GM12872 (cell line): ENCODE measurements at regions not wholly inside any gene's neighbourhood (a gene's known extent, or its start where the extent isn't known, plus 50 kb on each side); places are given as distances from the start of the nearest gene placed in this dataset.

Source experiments
- TF ChIP-seq, protein P1 (sequence below): IDR thresholded peaks from 3 replicates; pipeline ENCODE4 v1.5.1; 2011; ENCODE audit warnings: low read depth, mild to moderate bottlenecking, low read length, moderate library complexity; ENCODE audit not compliant: insufficient read depth

DNA sequence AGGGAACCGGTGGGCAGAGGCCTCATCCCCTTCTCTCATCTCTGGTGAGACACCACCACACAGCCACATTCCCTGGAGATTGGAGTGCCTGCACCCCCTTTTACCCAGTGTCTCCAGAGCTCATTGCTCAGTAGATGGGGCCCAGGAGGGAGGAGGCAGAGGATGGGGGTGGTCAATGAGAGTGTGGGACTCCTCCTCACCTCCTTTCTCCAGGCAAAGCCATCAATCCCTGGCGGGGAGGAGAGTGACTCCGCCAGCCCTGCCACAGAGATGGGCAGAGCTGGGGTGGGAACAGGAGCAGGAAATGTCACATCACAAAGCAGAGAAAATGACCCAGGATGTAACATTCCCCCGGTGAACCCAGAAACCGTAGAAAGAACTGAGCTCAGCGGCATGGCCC lies 117.2 kb downstream of the MATN1 start:
- TF ChIP-seq, protein P1, sequence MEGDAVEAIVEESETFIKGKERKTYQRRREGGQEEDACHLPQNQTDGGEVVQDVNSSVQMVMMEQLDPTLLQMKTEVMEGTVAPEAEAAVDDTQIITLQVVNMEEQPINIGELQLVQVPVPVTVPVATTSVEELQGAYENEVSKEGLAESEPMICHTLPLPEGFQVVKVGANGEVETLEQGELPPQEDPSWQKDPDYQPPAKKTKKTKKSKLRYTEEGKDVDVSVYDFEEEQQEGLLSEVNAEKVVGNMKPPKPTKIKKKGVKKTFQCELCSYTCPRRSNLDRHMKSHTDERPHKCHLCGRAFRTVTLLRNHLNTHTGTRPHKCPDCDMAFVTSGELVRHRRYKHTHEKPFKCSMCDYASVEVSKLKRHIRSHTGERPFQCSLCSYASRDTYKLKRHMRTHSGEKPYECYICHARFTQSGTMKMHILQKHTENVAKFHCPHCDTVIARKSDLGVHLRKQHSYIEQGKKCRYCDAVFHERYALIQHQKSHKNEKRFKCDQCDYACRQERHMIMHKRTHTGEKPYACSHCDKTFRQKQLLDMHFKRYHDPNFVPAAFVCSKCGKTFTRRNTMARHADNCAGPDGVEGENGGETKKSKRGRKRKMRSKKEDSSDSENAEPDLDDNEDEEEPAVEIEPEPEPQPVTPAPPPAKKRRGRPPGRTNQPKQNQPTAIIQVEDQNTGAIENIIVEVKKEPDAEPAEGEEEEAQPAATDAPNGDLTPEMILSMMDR = no peak

DNA sequence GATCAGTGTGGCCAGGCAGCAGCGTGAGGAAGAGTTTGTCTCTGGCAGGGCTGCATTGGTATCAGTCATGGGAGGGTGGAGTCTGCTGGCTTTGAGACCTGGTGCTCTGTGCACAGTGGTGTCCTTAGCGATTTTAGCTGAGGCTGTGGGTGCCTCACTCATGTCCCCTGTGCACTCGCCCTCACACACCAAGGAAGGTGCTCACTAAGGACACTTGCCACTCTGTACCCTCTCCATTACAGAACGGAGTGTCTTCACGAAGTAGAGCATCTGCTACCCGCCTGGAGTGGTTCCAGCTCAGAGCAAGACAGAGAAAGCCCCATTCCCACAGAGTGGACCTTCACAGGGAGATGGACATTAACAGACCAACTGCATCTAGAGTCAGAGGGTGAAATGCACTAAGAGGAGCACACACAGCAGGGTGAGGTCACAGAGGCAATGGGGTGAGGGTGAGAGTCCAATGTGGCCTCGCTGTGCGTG lies 117.9 kb downstream of the MATN1 start:
- TF ChIP-seq, protein P1 = no peak

DNA sequence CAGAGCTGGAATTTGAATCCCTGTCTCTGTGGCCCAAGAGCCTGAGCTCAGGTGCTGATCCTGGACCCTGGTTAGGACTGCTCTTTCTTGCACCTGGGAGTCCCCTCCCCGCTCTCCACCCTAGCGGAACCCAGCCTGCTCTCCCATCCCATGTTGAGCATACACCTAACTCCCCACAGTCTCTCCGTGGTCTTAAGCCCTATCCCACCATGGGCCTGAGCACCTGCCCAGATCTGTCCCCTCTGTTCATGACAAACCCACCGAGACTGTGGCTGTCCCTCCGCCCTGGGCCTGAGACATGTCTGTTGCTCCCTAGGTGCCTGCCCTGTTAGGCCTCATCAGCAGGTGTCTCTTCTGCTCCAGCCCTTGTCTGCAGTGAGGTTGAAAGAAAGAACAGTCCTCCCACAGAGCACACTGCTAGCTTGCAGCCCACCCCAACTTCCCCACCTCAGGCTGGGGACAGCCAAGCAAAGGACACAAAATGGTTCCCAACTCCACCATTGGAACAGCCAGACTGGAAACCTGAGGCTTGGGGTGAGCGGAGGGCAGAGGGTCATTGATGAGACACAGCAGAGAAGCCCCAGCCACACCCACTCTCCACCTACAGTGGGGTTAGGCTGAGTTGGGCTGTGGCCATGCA lies 118.5 kb downstream of the MATN1 start:
- TF ChIP-seq, protein P1 = no peak

DNA sequence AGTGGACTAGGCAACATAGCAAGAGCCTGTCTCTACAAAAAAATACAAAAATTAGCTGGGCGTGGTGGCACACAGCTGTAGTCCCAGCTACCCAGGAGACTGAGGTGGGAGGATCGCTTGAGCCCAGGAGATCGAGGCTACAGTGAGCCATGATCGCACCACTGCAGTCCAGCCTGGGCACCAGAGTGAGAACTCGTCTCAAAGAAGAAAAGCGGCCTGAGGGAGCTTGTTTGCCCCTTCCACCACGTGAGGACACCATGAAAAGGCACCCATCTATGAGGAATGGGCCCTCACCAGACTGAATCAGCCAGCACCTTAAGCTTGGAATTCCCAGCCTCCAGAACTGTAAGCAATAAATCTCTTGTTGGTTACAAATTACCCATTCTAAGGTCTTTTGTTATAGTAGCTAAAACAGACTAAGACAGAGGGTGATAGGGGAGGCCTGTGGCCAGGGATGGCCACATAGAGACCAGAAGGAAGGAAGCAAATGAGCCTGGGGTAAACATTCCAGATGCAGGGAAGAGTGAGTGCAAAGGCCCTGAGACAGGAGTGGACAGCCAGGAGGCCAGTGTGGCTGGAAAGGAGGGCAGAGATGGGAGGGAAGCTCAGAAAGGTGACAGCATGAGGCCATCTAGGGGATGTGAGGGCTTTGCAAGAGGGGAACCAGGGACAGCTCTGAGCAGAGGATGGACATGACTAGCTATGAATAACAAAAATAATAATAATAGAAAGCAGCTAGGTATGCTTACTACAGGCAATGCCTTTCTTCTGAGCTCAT lies 120.1 kb downstream of the MATN1 start:
- TF ChIP-seq, protein P1 = no peak

DNA sequence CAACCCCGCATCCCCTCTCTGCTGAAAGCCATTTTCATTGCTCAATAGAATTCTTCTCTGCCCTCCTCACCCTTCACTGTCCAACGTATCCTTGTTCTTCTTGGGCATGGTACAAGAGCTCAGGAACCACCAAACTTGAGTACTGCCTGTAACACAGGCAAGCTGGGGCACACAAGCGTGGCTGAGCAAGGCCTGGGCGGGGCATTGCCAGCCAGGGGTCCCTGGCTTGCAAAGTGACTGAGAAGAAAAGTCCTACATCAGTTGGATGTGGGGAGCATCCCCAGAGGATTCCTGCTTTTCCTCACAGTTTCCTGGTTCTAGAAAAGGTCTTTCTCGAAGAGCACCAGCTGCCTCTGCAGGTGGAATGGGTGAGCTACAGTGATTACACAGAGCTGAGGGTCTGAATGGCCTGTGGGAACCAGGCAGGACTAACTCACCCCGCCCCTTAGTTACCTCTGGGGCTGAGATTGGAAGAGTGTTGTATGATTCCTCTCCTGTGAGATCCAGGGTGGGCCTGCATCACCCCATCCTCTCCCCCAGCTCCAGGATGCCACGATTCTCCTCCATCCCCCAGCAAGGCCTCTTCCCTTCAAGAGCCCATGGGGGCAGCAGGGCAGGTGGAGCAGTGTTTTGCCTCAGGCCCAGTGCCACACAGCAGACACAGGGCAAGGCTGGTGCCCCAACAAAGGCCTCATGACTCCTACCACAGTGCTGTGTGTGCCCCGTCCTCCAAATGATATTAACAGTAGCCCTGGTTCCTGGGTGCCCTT lies 121.9 kb downstream of the MATN1 start:
- TF ChIP-seq, protein P1 = no peak

DNA sequence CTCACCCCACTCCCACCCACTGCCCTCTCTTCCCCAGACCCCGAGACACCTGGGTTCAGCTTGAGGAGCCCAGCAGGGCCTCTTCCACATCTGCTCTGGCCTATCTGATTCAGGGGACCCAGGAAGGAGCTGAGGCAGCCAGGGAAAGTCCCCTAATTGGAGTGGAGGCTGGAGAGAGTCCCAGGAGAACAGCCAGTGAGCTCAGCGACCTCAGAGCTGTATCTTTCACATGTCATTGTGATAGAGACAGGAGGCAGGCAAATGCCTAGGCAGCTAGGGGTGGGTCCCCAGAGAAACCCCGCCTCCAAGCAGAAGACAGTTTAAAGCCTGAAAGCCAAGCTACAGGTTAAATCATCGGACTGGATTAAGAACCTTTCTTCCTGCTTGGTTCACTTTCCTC lies 122.7 kb downstream of the MATN1 start:
- TF ChIP-seq, protein P1 = no peak

DNA sequence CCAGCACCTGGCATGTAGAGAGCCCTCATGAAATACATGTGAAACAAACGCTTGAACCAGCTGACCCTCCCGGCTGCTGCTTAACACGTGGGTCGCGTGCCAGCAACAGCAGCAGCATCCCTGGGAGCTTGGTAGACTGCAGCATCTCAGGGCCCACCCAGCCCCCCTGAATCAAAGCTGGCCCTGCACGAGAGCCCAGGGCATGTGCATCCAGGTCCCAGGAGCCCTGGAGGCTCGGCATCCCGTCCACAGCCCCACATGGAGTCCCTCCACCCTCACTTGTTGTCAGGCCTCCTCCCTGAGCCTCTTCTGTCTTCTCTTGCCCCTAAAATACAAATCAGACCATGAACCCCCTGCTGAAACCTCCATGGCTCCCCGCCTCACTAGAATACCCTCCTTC lies 123.1 kb downstream of the MATN1 start:
- TF ChIP-seq, protein P1 = no peak
